HEK293T (cell line): ENCODE measurements at regions not wholly inside any gene's neighbourhood (a gene's known extent, or its start where the extent isn't known, plus 50 kb on each side); places are given as distances from the start of the nearest gene placed in this dataset.

ENCODE experiments used
- CTCF ChIA-PET: fragments of 350-600 bp; formaldehyde crosslinking; extraction: SDS; loops from one replicate; lab custom pipeline; 2021; ENCODE audit warnings: antibody characterized with exemption, inconsistent platforms; lab: Yijun Ruan, JAX
- POLR2A ChIA-PET: fragments of 350-600 bp; formaldehyde crosslinking; extraction: SDS; loops from one replicate; lab custom pipeline; 2020; ENCODE audit warnings: antibody characterized with exemption, inconsistent platforms; lab: Yijun Ruan, JAX
- DNase-seq: peaks from one replicate; pipeline ENCODE4 v3.0.0; 2012; ENCODE audit warnings: mixed read lengths; ENCODE audit errors: extremely low spot score
- ARNT ChIP-seq: fragments of 450-650 bp; IDR thresholded peaks from 2 replicates; pipeline ENCODE4 v1.6.1; 2017; ENCODE audit warnings: mild to moderate bottlenecking
- BHLHE40 ChIP-seq: fragments of 450-650 bp; IDR thresholded peaks from 2 replicates; pipeline ENCODE4 v1.6.1; 2016; ENCODE audit warnings: mild to moderate bottlenecking, moderate library complexity, borderline replicate concordance
- CTBP1 ChIP-seq: fragments of 450-650 bp; IDR thresholded peaks from 2 replicates; pipeline ENCODE4 v1.6.1; 2016; ENCODE audit warnings: borderline replicate concordance
- ELF4 ChIP-seq: fragments of 450-650 bp; IDR thresholded peaks from 2 replicates; pipeline ENCODE4 v1.6.1; 2017; ENCODE audit warnings: antibody characterized with exemption
- FOXA1 ChIP-seq: fragments of 450-650 bp; IDR thresholded peaks from 2 replicates; pipeline ENCODE4 v1.6.1; 2016; ENCODE audit warnings: mild to moderate bottlenecking
- FOXK2 ChIP-seq: fragments of 450-650 bp; IDR thresholded peaks from 2 replicates; pipeline ENCODE4 v1.6.1; 2016; ENCODE audit warnings: mild to moderate bottlenecking
- FOXM1 ChIP-seq: fragments of 450-650 bp; IDR thresholded peaks from 2 replicates; pipeline ENCODE4 v1.6.1; 2017; ENCODE audit warnings: mild to moderate bottlenecking, borderline replicate concordance
- HDGF ChIP-seq: fragments of 450-650 bp; IDR thresholded peaks from 2 replicates; pipeline ENCODE4 v1.6.1; 2017; ENCODE audit warnings: antibody characterized with exemption, borderline replicate concordance
- L3MBTL2 ChIP-seq: fragments of 450-650 bp; conservative IDR thresholded peaks from 2 replicates; pipeline ENCODE4 v1.6.1; 2016; ENCODE audit warnings: mild to moderate bottlenecking
- LEF1 ChIP-seq: fragments of 450-650 bp; IDR thresholded peaks from 2 replicates; pipeline ENCODE4 v1.6.1; 2017; ENCODE audit warnings: mild to moderate bottlenecking, borderline replicate concordance
- NFRKB ChIP-seq: fragments of 450-650 bp; IDR thresholded peaks from 2 replicates; pipeline ENCODE4 v1.6.1; 2016; ENCODE audit warnings: mild to moderate bottlenecking, moderate library complexity
- SP1 ChIP-seq: fragments of 450-650 bp; IDR thresholded peaks from 2 replicates; pipeline ENCODE4 v1.6.1; 2017
- SUZ12 ChIP-seq: fragments of 450-650 bp; IDR thresholded peaks from 2 replicates; pipeline ENCODE4 v1.6.1; 2016; ENCODE audit warnings: mild to moderate bottlenecking
- TARDBP ChIP-seq: fragments of 450-650 bp; IDR thresholded peaks from 2 replicates; pipeline ENCODE4 v1.6.1; 2016
- ZNF384 ChIP-seq: fragments of 450-650 bp; IDR thresholded peaks from 2 replicates; pipeline ENCODE4 v1.6.1; 2016
- TF ChIP-seq, protein P1 (sequence below): fragments of 450-650 bp; IDR thresholded peaks from 2 replicates; pipeline ENCODE4 v1.6.1; 2016

DNA sequence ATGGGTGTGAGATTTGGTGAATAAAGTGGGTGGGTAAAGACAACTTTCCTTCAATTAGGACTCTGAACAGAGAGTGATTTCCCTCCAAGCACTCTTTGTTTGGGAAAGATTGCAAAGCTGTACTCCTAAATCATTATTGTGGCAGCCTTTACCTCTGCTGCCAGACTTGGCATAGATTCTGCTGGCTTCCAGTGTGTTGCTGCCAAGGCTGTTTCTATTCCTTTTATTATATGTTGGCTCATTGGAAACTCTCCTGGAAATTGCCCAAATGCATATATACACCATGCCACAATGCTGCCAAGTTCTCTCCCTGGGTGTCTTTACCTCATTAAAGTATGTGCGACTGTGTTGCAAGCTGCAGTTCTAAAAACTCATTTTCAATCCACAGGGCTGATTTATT is 668.0 kb downstream of the MRPL39 start:
- ChIA-PET CTCF (no interaction called here), POLR2A (no interaction called here)
- DNase-seq = no peak
- TF ChIP-seq LEF1 = no peak
- TF ChIP-seq, protein P1, sequence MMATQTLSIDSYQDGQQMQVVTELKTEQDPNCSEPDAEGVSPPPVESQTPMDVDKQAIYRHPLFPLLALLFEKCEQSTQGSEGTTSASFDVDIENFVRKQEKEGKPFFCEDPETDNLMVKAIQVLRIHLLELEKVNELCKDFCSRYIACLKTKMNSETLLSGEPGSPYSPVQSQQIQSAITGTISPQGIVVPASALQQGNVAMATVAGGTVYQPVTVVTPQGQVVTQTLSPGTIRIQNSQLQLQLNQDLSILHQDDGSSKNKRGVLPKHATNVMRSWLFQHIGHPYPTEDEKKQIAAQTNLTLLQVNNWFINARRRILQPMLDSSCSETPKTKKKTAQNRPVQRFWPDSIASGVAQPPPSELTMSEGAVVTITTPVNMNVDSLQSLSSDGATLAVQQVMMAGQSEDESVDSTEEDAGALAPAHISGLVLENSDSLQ = no peak
- no peak for TF ChIP-seq HDGF
- no peak for TF ChIP-seq FOXA1
- TF ChIP-seq CTBP1 = no peak
- TF ChIP-seq ELF4 = no peak
- TF ChIP-seq FOXK2 = no peak
- no peak for TF ChIP-seq FOXM1
- TF ChIP-seq ARNT = no peak
- no peak for TF ChIP-seq BHLHE40

DNA sequence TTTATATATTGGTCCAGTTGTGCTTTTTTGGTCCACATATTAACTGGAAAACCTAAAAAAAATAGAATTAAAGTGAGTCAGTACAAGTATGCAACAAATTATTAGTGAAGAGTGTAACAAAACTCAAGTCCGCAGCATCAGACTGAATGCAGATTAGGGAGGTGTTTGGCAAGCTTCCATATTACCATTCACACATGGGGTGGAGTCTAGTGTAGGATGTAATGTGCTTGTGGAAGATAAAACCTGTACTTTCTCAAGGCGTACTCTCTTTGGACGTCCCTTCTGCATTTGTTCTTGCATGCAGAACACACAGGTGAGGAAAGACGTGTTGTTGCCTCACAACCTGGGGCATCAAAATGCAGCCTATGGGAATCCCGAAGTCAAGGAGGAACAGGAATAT is 668.7 kb downstream of the MRPL39 start:
- DNase-seq = no peak
- ChIA-PET POLR2A (no interaction called here), CTCF (no interaction called here)
- TF ChIP-seq ZNF384 (no peak), FOXK2 (no peak), HDGF (no peak), L3MBTL2 (no peak), SUZ12 (no peak), ARNT (no peak)

DNA sequence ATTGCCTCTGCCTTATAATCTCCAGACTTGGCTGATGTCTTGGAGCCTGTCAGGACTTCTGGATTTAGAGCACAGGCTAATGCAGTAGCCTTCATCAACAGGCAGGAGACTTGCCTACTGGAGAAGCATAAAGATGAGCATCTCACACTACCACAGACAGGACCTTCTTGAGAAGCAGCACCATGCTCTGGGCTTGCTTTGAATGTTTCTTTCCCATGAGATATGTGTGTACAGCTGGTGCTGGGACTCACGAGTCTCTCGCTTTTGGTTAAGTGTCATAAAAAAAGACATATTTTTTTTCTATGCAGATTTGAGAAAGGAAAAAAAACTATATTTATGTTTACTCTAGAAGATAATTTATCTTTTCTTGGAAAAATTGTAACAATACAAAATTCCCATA is 671.3 kb downstream of the MRPL39 start:
- POLR2A ChIA-PET = no interaction called here
- no peak for DNase-seq
- CTCF ChIA-PET = no interaction called here
- TF ChIP-seq CTBP1 (no peak), HDGF (no peak), ARNT (no peak), LEF1 (no peak), ZNF384 (no peak), BHLHE40 (no peak), FOXK2 (no peak), FOXA1 (no peak), SUZ12 (no peak), ELF4 (no peak)
- TF ChIP-seq, protein P1 = no peak

DNA sequence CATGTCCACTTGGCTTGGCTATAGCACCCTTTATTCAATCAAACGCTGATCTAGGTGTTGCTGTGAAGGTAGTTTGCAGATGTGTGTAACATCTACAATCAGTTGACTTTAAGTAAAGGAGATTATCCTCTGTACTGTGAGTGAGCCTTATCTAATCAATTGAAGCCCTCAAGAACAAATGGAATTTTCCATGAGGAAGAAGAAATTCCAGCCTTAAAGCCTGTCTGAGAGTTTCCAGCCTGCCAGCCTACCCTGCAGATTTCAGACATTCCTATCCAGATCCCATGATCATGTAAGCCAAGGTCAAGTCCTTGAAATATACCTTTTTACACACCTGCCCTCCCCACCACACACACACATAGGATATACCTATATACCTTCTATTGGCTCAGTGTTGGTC is 696.7 kb downstream of the MRPL39 start:
- TF ChIP-seq FOXK2 (no peak), NFRKB (no peak), SP1 (no peak), LEF1 (no peak), SUZ12 (no peak), CTBP1 (no peak), FOXM1 (no peak), TARDBP (no peak), ARNT (no peak), BHLHE40 (no peak)
- TF ChIP-seq, protein P1 = no peak
- ChIA-PET POLR2A (no interaction called here), CTCF (no interaction called here)
- no peak for DNase-seq

DNA sequence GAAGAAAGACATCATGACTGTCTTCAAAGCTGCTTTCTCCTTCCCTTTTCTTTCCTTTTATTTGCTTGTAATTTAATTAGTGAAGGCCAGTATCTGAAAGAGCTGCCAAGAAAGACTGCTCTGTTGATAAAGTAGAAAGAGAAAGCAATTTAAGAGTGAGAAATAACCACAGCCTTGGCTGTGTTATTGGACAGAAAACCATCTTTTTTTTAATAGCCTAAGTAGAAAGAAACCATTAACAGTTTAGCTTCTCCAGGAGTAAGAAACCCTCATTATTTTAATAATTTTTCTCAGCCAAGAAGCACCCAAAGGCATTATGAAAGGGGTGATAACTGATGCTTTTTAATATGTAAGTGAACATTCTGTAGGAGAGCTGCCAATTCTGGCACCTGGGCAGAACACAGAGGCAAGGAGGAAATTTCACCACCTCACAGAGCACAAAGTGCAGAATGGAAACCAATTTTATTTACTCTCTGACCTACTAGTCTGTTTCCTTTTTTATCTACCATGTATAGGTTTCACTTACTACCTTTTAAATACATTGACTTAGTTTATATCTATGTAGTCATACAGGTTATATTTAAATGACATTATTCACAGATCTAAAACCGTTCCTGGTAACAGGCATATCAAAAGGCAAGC is 703.2 kb downstream of the MRPL39 start:
- CTCF ChIA-PET = no interaction called here

DNA sequence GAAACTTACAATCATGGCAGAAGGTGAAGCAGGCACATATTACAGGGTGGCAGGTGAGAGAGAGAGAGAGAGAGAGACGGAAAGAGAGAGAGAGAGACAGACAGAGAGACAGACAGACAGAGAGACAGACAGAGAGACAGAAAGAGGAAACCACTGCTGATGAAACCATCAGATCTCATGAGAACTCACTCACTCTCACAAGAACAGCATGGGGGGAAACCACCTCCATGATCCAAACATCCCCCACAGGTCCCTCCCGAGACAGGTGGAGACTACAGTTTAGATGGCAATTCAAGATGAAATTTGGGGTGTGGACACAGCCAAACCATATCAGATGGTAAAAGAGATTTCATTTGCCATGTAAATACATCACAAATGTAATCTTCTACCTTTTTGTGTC is 708.1 kb downstream of the MRPL39 start:
- ChIA-PET CTCF (no interaction called here), POLR2A (no interaction called here)
- TF ChIP-seq FOXK2 (no peak), LEF1 (no peak), ZNF384 (no peak), BHLHE40 (no peak), ELF4 (no peak), SUZ12 (no peak), CTBP1 (no peak), FOXA1 (no peak), NFRKB (no peak), FOXM1 (no peak)
- DNase-seq = no peak

More for the DNA sequence above, 703.2 kb downstream of the MRPL39 start:
- TF ChIP-seq LEF1 (no peak), FOXM1 (no peak), BHLHE40 (no peak), SUZ12 (no peak), TARDBP (no peak), HDGF (no peak)
- TF ChIP-seq, protein P1 = no peak
- POLR2A ChIA-PET = no interaction called here
- DNase-seq = no peak

DNA sequence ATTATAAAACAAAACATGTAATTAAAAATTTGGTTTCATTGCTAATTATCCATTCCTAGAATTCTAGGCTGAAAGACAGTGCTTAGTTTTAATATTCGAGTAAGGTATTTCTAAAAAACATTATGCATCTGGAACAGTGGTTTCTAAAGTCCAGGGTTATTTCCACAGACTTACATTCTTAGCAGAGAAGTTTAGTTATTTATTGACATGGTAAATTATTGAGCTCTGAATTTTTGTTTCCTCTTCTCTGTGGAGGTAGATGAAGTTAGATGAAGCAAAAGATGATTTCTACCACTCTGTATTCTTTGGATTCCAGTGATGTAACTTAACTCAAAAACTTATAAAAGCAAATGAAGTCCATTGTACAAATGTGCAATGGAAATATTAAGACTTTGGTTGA is 709.4 kb downstream of the MRPL39 start:
- DNase-seq = no peak
- ChIA-PET CTCF (no interaction called here), POLR2A (no interaction called here)
- TF ChIP-seq SUZ12 (no peak), NFRKB (no peak), BHLHE40 (no peak), FOXK2 (no peak), L3MBTL2 (no peak), ELF4 (no peak), ZNF384 (no peak), FOXA1 (no peak), CTBP1 (no peak), LEF1 (no peak)
- TF ChIP-seq, protein P1 = no peak
